GM23248 (cell line): ENCODE measurements at regions not wholly inside any gene's neighbourhood (a gene's known extent, or its start where the extent isn't known, plus 50 kb on each side); places are given as distances from the start of the nearest gene placed in this dataset.

Experiments used
- EZH2 ChIP-seq: fragments of 200-600 bp; sonication (generic); IDR thresholded peaks from 2 replicates; pipeline ENCODE4 v1.6.1; 2018; ENCODE audit warnings: antibody characterized with exemption, mild to moderate bottlenecking; ENCODE audit not compliant: insufficient read depth, poor library complexity, severe bottlenecking
- EZH2phosphoT487 ChIP-seq: fragments of 200-600 bp; sonication (generic); IDR thresholded peaks from 2 replicates; pipeline ENCODE4 v1.6.1; 2018; ENCODE audit warnings: antibody characterized with exemption, moderate library complexity, mild to moderate bottlenecking, low read depth; ENCODE audit not compliant: insufficient read depth

GRCh38 chr6:147905711-147906110 lies 397.2 kb downstream of the SAMD5 start:
- TF ChIP-seq EZH2 (no peak), EZH2phosphoT487 (no peak)
